Pancreas (tissue), 10 donors: ENCODE measurements at regions not wholly inside any gene's neighbourhood (a gene's known extent, or its start where the extent isn't known, plus 50 kb on each side); places are given as distances from the start of the nearest gene placed in this dataset.

Experiments
- ATAC-seq, 4 donors: fragments of 200-7000 bp; cut with Tn5 transposase; one replicate each; pipeline versions ENCODE4 v1.8.0 to v1.9.1; 2020; ENCODE audit warnings: mild to moderate bottlenecking in 4 of 4, moderate library complexity in 4 of 4
- DNase-seq, 6 donors: peaks; one replicate each; pipeline ENCODE4 v3.0.0-alpha.2; 2020
- FAIRE-seq: peaks from 2 replicates; lab custom pipeline; 2012; peaks lifted over from hg19 to GRCh38; lab: Jason Lieb, UNC
- H3K27ac ChIP-seq, 4 donors: fragments of 200-600 bp; sonication (generic); 1 replicate in 3 of 4; 2 replicates in 1 of 4; pipeline versions ENCODE4 v1.5.0 to v1.8.0; 2020
- H3K27me3 ChIP-seq, 4 donors: fragments of 200-600 bp; one replicate each; pipeline ENCODE4 v1.8.0; 2021
- H3K36me3 ChIP-seq, 3 donors: fragments of 200-600 bp; sonication (generic) in 1 of 3; one replicate each; pipeline versions ENCODE4 v1.5.0 to v1.8.0; 2020 to 2021
- H3K4me1 ChIP-seq, 3 donors: fragments of 200-600 bp; one replicate each; pipeline ENCODE4 v1.8.0; 2021
- H3K4me3 ChIP-seq, 4 donors: fragments of 200-600 bp; sonication (generic) in 2 of 4; one replicate each; pipeline versions ENCODE4 v1.5.0 to v1.8.0; 2020 to 2021
- H3K9me3 ChIP-seq, 4 donors: fragments of 200-600 bp; one replicate each; pipeline ENCODE4 v1.8.0; 2021
- WGBS, 2 donors: extraction: QIAGEN DNeasy Blood & Tissue Kit; methylation state at CpG; one replicate each; pipeline ENCODE4 v1.1.7; 2013; 5-methylcytosine and 5-hydroxymethylcytosine counted together
- intact Hi-C, 3 donors: fragments of 100-400 bp; cut with DNase I; formaldehyde crosslinking; loops; one replicate each; pipeline versions ENCODE4 v1.11.1 to v1.14.2; 2022
- TF ChIP-seq, protein P1 (sequence below), 4 donors: fragments of 200-600 bp; sonication (generic) in 3 of 4; IDR thresholded peaks; one replicate each; pipeline versions ENCODE4 v1.5.0 to v1.8.0; 2021; ENCODE audit warnings: antibody characterized with exemption in 4 of 4
- donor health status: healthy with polysubstance abuse.
- donor health status: DM: no; HTN: no; CAD: no; lungs with moderate emphysema.
- donor health status: DM: no; HTN: no; CAD: no.
- donor health status: control.
- donor health status: control.
- donor health status: Bipolar disorder and iron deficiency.
- donor health status: DM: yes; HTN: yes; CAD: no.
- donor health status: DM: no; HTN: no; CAD: no.
- donor health status: DM: no; HTN: no; CAD: no.
- donor health status: DM: yes; HTN: yes; CAD: no.

GRCh38 chr1:229784834-229785233 lies 158.8 kb downstream of the URB2 start:
- DNase-seq (no peak), FAIRE-seq (no peak), ATAC-seq (peak; percentile 35 to 68 (median 61))
- peaks cover 0 to 5% (median 0%) of the 10 kb centered on the region in 3 donors for H3K4me1 ChIP-seq
- TF ChIP-seq, protein P1, sequence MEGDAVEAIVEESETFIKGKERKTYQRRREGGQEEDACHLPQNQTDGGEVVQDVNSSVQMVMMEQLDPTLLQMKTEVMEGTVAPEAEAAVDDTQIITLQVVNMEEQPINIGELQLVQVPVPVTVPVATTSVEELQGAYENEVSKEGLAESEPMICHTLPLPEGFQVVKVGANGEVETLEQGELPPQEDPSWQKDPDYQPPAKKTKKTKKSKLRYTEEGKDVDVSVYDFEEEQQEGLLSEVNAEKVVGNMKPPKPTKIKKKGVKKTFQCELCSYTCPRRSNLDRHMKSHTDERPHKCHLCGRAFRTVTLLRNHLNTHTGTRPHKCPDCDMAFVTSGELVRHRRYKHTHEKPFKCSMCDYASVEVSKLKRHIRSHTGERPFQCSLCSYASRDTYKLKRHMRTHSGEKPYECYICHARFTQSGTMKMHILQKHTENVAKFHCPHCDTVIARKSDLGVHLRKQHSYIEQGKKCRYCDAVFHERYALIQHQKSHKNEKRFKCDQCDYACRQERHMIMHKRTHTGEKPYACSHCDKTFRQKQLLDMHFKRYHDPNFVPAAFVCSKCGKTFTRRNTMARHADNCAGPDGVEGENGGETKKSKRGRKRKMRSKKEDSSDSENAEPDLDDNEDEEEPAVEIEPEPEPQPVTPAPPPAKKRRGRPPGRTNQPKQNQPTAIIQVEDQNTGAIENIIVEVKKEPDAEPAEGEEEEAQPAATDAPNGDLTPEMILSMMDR (IDR thresholded peaks at IDR 0.05), result no peak
- no peaks in the 10 kb centered on the region for H3K9me3 ChIP-seq
- H3K36me3 ChIP-seq, result no peaks in the 10 kb centered on the region
- H3K27ac ChIP-seq, result no peak overlapping the region
- no peaks in the 10 kb centered on the region for H3K27me3 ChIP-seq
- 65 to 70% methylated on average over 1 of the region's 1 CpG for WGBS, 2 donors
- H3K4me3 ChIP-seq, result no peak overlapping the region
- intact Hi-C loops, result loop anchor here in 1 of 3 donors (10.0 kb wide), 1 partner anchor 430 kb away; no protein-coding TSS in a partner anchor

DNA sequence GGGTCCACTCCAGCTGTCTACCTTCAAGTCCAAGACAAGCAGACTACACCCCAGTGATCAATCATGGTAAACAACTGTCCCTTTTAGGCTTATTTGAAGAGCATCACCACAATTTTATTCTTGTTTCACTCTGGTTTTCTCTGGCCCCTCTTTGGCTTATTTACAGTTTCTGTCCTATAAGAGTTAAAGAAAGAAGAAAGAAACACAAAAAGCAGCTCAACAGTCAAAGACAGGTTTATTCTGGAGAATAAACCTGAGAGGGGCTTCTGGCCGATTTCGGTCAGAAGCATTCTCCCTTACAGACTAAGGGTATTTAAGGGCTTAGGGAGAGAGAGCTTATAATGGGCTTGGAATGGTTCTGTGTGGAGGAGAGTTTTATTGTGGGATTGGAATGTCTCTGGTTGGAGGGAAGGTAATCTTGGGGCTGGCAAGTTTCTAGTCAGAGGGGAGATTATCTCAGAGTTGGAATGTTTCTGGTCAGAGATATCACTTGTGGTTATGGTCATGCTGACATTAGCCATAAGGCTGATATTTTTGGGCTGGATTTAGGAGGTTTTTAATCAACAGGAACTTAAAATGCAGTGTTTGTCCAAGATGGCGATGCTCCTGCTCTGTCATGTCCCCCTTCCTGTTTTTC lies 161.0 kb downstream of the URB2 start:
- no peak overlapping the region for H3K27ac ChIP-seq
- TF ChIP-seq, protein P1 (IDR thresholded peaks at IDR 0.05), result no peak
- FAIRE-seq (no peak), DNase-seq (no peak), ATAC-seq (no peak)
- WGBS, 2 donors, result 90 to 98% methylated on average over 3 of the region's 3 CpGs
- H3K4me1 ChIP-seq, result peaks cover 0 to 1% (median 0%) of the 10 kb centered on the region in 3 donors
- no peak overlapping the region for H3K4me3 ChIP-seq
- intact Hi-C loops, result loop anchor here in 1 of 3 donors (10.0 kb wide), 1 partner anchor 428 kb away; no protein-coding TSS in a partner anchor
- no peaks in the 10 kb centered on the region for H3K9me3 ChIP-seq
- no peaks in the 10 kb centered on the region for H3K36me3 ChIP-seq
- no peaks in the 10 kb centered on the region for H3K27me3 ChIP-seq

DNA sequence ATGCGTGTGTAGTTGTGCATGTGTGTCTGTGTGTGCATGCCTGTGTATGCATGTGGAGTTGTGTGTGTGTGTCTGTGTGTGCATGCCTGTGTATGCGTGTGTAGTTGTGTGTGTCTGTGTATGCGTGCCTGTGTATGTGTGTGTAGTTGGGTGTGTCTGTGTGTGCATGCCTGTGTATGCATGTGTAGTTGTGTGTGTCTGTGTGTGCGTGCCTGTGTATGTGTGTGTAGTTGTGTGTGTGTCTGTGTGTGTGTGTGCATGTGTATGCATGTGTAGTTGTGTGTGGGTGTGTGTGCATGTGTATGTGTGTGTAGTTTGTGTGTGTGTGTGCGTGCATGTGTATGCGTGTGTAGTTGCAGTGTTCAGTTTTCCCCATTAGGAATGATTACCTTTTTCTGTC lies 162.0 kb downstream of the URB2 start:
- no peak for ATAC-seq
- WGBS, 2 donors, result 87 to 96% methylated on average over 6 of the region's 6 CpGs
- intact Hi-C loops, result loop anchor here in 1 of 3 donors (10.0 kb wide), 1 partner anchor 427 kb away; no protein-coding TSS in a partner anchor
- Histone ChIP-seq H3K36me3 (no peaks in the 10 kb centered on the region), H3K27ac (no peak overlapping the region), H3K9me3 (no peaks in the 10 kb centered on the region), H3K4me1 (no peaks in the 10 kb centered on the region), H3K27me3 (no peaks in the 10 kb centered on the region), H3K4me3 (no peak overlapping the region)
- no peak for DNase-seq
- TF ChIP-seq, protein P1 (IDR thresholded peaks at IDR 0.05), result no peak
- no peak for FAIRE-seq

- Histone ChIP-seq H3K4me3 (no peak overlapping the region), H3K36me3 (no peaks in the 10 kb centered on the region), H3K27ac (no peak overlapping the region), H3K9me3 (no peaks in the 10 kb centered on the region), H3K27me3 (no peaks in the 10 kb centered on the region), H3K4me1 (no peaks in the 10 kb centered on the region)
- FAIRE-seq, result no peak
- no peak for DNase-seq
- no peak for ATAC-seq
- 87 to 91% methylated on average over 6 of the region's 6 CpGs for WGBS, 2 donors
- intact Hi-C loops, result no loop called here
- TF ChIP-seq, protein P1 (IDR thresholded peaks at IDR 0.05), result no peak
Measured at GRCh38 chr1:229792012-229792975, 166.2 kb downstream of the URB2 start.
